AG09309 (cell line): ENCODE measurements at regions not wholly inside any gene's neighbourhood (a gene's known extent, or its start where the extent isn't known, plus 50 kb on each side); places are given as distances from the start of the nearest gene placed in this dataset.

Experiments used
- DNase-seq: peaks from one replicate; pipeline ENCODE4 v3.0.0-alpha.2; 2010; ENCODE audit warnings: low read depth
- H3K4me3 ChIP-seq: 2 replicates; pipeline ENCODE4 v1.5.1; 2011; ENCODE audit warnings: mild to moderate bottlenecking, low read depth, low read length, moderate library complexity; ENCODE audit not compliant: control insufficient read depth
- TF ChIP-seq, protein P1 (sequence below): IDR thresholded peaks from 2 replicates; pipeline ENCODE4 v1.5.1; 2011; ENCODE audit warnings: mild to moderate bottlenecking, low read depth, low read length, inconsistent platforms; ENCODE audit not compliant: insufficient read depth, control insufficient read depth; ENCODE audit errors: missing control alignments

DNA sequence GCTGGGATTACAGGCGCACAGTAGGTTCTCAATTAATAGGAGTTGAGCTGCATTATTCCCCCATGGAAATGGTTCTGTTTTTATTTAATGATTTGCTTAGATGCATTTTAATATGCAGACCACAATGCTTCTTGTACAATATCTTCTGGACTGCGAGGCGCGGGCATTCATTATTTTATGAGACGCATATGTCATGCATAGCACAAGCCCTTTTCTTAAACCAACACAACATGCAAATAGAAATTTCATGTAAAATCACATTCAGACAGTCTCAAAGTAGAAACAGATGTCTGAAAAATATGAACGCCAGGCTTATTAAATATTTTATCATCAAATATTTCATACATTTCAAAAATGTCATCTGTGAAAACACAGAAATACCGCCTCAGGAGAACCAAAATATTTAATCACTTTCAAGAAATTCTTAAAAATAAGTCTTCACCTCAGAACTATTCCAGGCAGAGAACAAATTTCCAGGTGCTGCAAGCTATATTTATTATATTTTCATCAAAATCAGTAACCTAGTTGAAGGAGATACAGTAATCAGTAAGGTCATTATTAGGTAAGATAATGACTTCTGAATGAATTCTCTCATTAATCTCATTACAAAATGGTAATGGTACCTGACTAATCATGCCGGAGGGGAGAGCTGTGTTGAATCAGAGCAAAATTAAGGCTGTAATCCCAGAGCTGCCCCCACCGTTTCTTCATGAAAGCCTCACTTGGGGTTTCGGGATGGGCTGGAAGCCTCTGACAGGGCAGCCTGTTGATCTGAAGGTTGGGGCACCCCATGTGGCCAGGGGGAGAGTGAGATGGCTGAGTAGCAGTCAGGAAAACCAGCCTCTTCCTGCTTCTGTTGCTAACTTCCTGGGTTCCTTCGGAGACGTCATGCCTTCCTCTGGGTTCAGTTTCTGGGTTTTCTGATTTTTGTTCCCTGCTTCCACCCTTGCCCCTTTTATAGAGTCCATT is 133.9 kb upstream of the ZNF618 start:
- TF ChIP-seq, protein P1, sequence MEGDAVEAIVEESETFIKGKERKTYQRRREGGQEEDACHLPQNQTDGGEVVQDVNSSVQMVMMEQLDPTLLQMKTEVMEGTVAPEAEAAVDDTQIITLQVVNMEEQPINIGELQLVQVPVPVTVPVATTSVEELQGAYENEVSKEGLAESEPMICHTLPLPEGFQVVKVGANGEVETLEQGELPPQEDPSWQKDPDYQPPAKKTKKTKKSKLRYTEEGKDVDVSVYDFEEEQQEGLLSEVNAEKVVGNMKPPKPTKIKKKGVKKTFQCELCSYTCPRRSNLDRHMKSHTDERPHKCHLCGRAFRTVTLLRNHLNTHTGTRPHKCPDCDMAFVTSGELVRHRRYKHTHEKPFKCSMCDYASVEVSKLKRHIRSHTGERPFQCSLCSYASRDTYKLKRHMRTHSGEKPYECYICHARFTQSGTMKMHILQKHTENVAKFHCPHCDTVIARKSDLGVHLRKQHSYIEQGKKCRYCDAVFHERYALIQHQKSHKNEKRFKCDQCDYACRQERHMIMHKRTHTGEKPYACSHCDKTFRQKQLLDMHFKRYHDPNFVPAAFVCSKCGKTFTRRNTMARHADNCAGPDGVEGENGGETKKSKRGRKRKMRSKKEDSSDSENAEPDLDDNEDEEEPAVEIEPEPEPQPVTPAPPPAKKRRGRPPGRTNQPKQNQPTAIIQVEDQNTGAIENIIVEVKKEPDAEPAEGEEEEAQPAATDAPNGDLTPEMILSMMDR: no peak
- DNase-seq: no peak
- H3K4me3 ChIP-seq: no peak overlapping the region

DNA sequence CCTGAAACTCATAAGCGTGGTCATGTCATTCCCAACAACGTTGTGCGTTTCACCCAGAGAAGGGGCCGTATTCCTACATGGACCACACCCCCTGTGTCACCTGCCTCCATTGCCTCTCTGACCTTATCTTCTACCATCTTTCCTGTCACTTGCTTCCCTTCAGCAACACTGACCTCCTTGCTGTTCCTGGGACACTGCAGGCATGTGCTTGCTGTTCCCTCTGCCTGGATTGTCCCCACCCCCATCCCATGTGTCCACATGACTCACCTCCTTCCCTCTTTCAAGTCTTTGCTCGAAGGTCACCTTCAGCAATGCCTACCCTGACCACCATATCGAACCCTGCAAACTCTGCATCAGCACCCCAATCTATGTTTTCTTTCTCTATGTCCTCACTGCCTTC is 133.2 kb upstream of the ZNF618 start:
- H3K4me3 ChIP-seq: no peak overlapping the region
- TF ChIP-seq, protein P1: no peak

DNA sequence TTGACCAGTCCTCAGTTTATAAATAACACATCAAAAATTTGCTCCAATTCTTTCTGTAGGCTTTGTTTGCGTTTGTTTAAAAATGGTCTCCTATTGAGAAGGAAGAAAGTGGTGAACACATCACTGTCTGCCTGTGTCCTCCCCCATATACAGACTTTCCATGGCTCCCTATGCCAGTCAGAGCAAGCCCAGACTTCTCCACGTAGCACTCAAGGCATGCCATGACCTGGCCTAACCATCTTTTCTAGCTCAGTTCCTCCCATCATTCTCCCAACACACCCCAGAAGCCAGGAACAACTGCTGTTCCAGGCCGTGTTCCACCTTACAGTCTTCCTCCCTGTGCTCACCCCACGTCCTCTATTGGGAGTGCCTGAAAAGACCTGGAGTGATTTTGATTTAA is 129.6 kb upstream of the ZNF618 start:
- H3K4me3 ChIP-seq: no peak overlapping the region
- DNase-seq: no peak
- TF ChIP-seq, protein P1: no peak

More for the DNA sequence above, 133.2 kb upstream of the ZNF618 start:
- DNase-seq: no peak

DNA sequence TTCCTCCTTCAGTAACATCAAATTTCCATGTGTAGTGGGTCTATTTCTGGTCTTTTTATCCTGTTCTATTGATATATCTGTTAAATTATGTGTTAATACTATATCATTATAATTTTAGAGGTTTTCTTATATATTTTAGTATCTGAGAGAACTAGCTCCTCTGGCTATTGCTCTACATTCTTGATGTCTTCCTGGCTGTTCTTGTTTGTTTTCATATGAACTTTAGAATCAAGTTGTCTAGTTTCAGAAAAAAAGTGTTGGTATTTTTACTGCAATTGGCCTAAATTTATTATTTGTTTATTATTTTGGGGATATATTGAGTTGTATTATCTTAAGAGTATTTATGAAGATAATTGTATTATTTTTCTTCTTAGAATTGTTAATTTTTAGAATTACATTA is 128.0 kb upstream of the ZNF618 start:
- TF ChIP-seq, protein P1: no peak
- DNase-seq: no peak
- no peak overlapping the region for H3K4me3 ChIP-seq

DNA sequence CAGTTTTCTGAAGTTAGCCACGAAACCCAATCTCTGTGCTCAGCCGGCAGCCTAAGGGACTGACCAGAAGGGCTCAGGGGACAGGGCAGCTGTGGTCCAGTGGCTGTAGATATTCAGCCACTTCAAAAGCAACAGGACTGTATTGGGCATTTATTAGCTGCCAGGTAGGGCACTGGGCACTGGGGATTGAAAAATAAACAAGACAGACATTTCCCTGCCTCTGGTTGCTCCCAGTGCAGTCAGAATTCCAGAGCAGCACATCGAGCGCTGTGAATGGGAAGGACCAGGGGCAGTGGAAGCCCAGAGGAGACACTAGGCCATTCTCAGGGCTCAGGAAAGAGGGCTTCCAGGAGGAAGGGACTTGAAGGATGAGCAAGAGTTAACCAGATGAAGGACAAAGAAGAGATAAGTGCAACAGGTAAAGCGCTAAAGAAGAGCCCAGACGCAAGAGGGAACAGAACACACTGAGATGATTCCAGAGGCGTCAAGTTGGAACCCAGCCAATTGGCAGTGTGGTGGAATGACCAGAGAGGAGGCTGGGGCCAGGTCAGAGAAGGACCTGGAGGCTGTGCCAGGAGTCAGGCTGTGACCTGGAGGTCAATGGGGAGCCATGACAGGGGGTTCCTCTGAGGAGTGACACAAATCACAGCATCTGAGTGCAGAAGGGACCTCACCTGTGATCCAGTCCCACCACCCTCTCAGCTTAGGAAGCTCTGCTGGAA is 122.5 kb upstream of the ZNF618 start:
- no peak overlapping the region for H3K4me3 ChIP-seq
- TF ChIP-seq, protein P1: no peak
- no peak for DNase-seq

DNA sequence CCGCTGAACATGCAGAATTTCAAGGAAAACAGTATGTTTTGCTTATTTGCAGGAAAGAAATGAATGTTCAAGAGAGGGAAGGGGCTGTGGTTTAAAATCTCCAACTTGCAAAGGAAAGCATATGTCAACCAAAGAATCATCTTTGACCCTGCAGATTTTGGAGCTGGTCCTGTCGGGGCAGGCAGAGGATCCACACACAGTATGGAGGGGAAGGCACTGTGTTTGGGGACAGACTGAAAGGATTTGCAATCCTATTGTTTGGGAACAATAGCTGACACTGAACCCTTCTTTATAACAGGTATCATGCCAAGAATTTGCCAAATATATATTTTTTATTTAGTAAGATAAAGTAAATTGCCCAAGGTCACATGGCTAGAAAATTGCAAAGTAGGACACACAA is 121.4 kb upstream of the ZNF618 start:
- TF ChIP-seq, protein P1: no peak
- DNase-seq: no peak
- H3K4me3 ChIP-seq: no peak overlapping the region
